Pancreas (tissue), 10 donors: ENCODE measurements at regions not wholly inside any gene's neighbourhood (a gene's known extent, or its start where the extent isn't known, plus 50 kb on each side); places are given as distances from the start of the nearest gene placed in this dataset.

ENCODE experiments used
- ATAC-seq, 4 donors: fragments of 200-7000 bp; cut with Tn5 transposase; one replicate each; pipeline versions ENCODE4 v1.8.0 to v1.9.1; 2020; ENCODE audit warnings: mild to moderate bottlenecking in 4 of 4, moderate library complexity in 4 of 4
- DNase-seq, 6 donors: peaks; one replicate each; pipeline ENCODE4 v3.0.0-alpha.2; 2020
- FAIRE-seq: peaks from 2 replicates; lab custom pipeline; 2012; peaks lifted over from hg19 to GRCh38; lab: Jason Lieb, UNC
- H3K27ac ChIP-seq, 4 donors: fragments of 200-600 bp; sonication (generic); 1 replicate in 3 of 4; 2 replicates in 1 of 4; pipeline versions ENCODE4 v1.5.0 to v1.8.0; 2020
- H3K27me3 ChIP-seq, 4 donors: fragments of 200-600 bp; one replicate each; pipeline ENCODE4 v1.8.0; 2021
- H3K36me3 ChIP-seq, 3 donors: fragments of 200-600 bp; sonication (generic) in 1 of 3; one replicate each; pipeline versions ENCODE4 v1.5.0 to v1.8.0; 2020 to 2021
- H3K4me1 ChIP-seq, 3 donors: fragments of 200-600 bp; one replicate each; pipeline ENCODE4 v1.8.0; 2021
- H3K4me3 ChIP-seq, 4 donors: fragments of 200-600 bp; sonication (generic) in 2 of 4; one replicate each; pipeline versions ENCODE4 v1.5.0 to v1.8.0; 2020 to 2021
- H3K9me3 ChIP-seq, 4 donors: fragments of 200-600 bp; one replicate each; pipeline ENCODE4 v1.8.0; 2021
- WGBS, 2 donors: extraction: QIAGEN DNeasy Blood & Tissue Kit; methylation state at CpG; one replicate each; pipeline ENCODE4 v1.1.7; 2013; 5-methylcytosine and 5-hydroxymethylcytosine counted together
- intact Hi-C, 3 donors: fragments of 100-400 bp; cut with DNase I; formaldehyde crosslinking; loops; one replicate each; pipeline versions ENCODE4 v1.11.1 to v1.14.2; 2022
- TF ChIP-seq, protein P1 (sequence below), 4 donors: fragments of 200-600 bp; sonication (generic) in 3 of 4; IDR thresholded peaks; one replicate each; pipeline versions ENCODE4 v1.5.0 to v1.8.0; 2021; ENCODE audit warnings: antibody characterized with exemption in 4 of 4
- donor health status: healthy with polysubstance abuse.
- donor health status: DM: no; HTN: no; CAD: no; lungs with moderate emphysema.
- donor health status: DM: no; HTN: no; CAD: no.
- donor health status: control.
- donor health status: control.
- donor health status: Bipolar disorder and iron deficiency.
- donor health status: DM: yes; HTN: yes; CAD: no.
- donor health status: DM: no; HTN: no; CAD: no.
- donor health status: DM: no; HTN: no; CAD: no.
- donor health status: DM: yes; HTN: yes; CAD: no.

GRCh38 chr10:21311426-21311825, 214.1 kb downstream of the SKIDA1 start:
- H3K4me1 ChIP-seq, result peaks cover 0 to 7% (median 5%) of the 10 kb centered on the region in 3 donors
- H3K4me3 ChIP-seq, result no peak overlapping the region
- intact Hi-C loops, result no loop called here
- FAIRE-seq (no peak), DNase-seq (no peak), ATAC-seq (no peak)
- no peaks in the 10 kb centered on the region for H3K27me3 ChIP-seq
- TF ChIP-seq, protein P1, sequence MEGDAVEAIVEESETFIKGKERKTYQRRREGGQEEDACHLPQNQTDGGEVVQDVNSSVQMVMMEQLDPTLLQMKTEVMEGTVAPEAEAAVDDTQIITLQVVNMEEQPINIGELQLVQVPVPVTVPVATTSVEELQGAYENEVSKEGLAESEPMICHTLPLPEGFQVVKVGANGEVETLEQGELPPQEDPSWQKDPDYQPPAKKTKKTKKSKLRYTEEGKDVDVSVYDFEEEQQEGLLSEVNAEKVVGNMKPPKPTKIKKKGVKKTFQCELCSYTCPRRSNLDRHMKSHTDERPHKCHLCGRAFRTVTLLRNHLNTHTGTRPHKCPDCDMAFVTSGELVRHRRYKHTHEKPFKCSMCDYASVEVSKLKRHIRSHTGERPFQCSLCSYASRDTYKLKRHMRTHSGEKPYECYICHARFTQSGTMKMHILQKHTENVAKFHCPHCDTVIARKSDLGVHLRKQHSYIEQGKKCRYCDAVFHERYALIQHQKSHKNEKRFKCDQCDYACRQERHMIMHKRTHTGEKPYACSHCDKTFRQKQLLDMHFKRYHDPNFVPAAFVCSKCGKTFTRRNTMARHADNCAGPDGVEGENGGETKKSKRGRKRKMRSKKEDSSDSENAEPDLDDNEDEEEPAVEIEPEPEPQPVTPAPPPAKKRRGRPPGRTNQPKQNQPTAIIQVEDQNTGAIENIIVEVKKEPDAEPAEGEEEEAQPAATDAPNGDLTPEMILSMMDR (IDR thresholded peaks at IDR 0.05), result no peak
- no peaks in the 10 kb centered on the region for H3K36me3 ChIP-seq
- WGBS, 2 donors, result 77 to 89% methylated on average over 6 of the region's 6 CpGs
- no peak overlapping the region for H3K27ac ChIP-seq
- H3K9me3 ChIP-seq, result no peaks in the 10 kb centered on the region

DNA sequence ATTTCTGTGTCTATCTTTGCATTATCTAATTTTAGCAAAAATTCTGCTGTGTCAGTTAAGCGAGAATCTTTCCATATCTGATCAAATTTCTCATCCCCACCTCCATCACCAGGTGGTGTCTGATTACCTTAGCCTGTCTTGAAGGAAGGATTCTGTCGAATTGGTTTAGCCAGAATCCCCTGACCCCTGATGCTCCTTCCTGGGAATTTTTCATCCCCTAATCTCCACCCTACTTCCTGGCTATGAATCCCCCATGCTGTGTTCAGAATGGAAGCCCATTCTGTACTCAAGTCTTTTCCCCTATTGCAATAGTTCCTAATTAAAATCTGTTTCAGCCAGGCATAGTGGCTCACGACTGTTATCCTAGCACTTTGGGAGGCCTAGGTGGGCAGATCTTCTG, 216.1 kb downstream of the SKIDA1 start:
- Histone ChIP-seq H3K4me1 (no peaks in the 10 kb centered on the region), H3K4me3 (no peak overlapping the region), H3K36me3 (no peaks in the 10 kb centered on the region), H3K27ac (no peak overlapping the region), H3K27me3 (no peaks in the 10 kb centered on the region), H3K9me3 (no peaks in the 10 kb centered on the region)
- TF ChIP-seq, protein P1 (IDR thresholded peaks at IDR 0.05), result no peak
- ATAC-seq (no peak), FAIRE-seq (no peak), DNase-seq (no peak)
- intact Hi-C loops, result no loop called here
- 43 to 59% methylated on average over 3 of the region's 3 CpGs for WGBS, 2 donors

DNA sequence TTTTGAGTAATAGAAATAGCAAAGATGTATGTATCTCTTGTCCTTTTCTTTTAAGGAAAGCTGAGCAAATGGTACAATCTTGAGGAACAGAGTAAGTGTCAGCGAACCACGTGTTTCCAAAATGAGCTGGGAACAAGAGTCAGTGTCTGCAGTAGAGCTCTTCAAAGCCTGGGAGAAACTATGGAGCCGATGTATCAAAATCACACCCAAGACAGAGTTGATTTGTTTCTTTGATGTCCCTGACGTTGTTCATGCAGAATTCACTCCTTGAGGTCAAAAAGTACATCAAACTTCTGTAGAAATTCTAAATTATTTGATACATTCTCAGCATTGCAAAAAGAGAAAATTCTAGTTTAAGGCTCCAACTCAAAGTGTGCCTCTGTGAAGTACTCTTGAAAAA, 216.5 kb downstream of the SKIDA1 start:
- ATAC-seq (no peak), DNase-seq (no peak), FAIRE-seq (no peak)
- 67 to 76% methylated on average over 4 of the region's 4 CpGs for WGBS, 2 donors
- H3K27me3 ChIP-seq, result no peaks in the 10 kb centered on the region
- no peak overlapping the region for H3K4me3 ChIP-seq
- intact Hi-C loops, result no loop called here
- H3K27ac ChIP-seq, result no peak overlapping the region
- no peaks in the 10 kb centered on the region for H3K36me3 ChIP-seq
- no peaks in the 10 kb centered on the region for H3K4me1 ChIP-seq
- H3K9me3 ChIP-seq, result no peaks in the 10 kb centered on the region
- TF ChIP-seq, protein P1 (IDR thresholded peaks at IDR 0.05), result no peak

GRCh38 chr10:21308018-21308417, 217.5 kb downstream of the SKIDA1 start:
- WGBS, 2 donors, result 84 to 88% methylated on average over 3 of the region's 3 CpGs
- intact Hi-C loops, result no loop called here
- DNase-seq (no peak), ATAC-seq (no peak), FAIRE-seq (no peak)
- Histone ChIP-seq H3K4me1 (no peaks in the 10 kb centered on the region), H3K4me3 (no peak overlapping the region), H3K27ac (no peak overlapping the region), H3K9me3 (no peaks in the 10 kb centered on the region), H3K36me3 (no peaks in the 10 kb centered on the region), H3K27me3 (no peaks in the 10 kb centered on the region)
- TF ChIP-seq, protein P1 (IDR thresholded peaks at IDR 0.05), result no peak

DNA sequence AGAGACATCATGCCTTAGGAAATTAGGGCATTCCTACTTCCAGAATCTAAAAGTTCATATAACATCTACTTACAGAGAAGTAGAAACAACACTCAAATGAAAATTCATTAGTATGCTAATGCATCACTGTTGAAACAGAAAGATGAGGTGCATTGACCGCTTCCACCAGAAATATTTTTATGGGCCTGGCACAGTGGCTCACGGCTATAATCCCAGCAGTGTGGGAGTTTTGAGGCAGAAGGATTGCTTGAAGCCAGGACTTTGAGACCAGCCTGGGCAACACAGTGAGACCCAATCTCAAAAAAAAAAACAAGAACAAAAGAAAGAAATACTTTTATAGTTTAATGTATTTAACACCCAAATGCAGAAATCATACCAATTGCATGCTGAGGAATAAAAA, 220.9 kb downstream of the SKIDA1 start:
- ATAC-seq, result no peak
- TF ChIP-seq, protein P1 (IDR thresholded peaks at IDR 0.05), result no peak
- no peaks in the 10 kb centered on the region for H3K4me1 ChIP-seq
- no peaks in the 10 kb centered on the region for H3K9me3 ChIP-seq
- no peak for DNase-seq
- no peak for FAIRE-seq
- intact Hi-C loops, result no loop called here
- H3K27me3 ChIP-seq, result no peaks in the 10 kb centered on the region
- no peaks in the 10 kb centered on the region for H3K36me3 ChIP-seq
- whole genome bisulfite sequencing, 2 donors, result 100% methylated on average over 2 of the region's 2 CpGs
- H3K4me3 ChIP-seq, result no peak overlapping the region
- H3K27ac ChIP-seq, result no peak overlapping the region
